NB4 (cell line): ENCODE measurements at regions not wholly inside any gene's neighbourhood (a gene's known extent, or its start where the extent isn't known, plus 50 kb on each side); places are given as distances from the start of the nearest gene placed in this dataset.

Experiments
- DNase-seq: peaks from one replicate; pipeline ENCODE4 v3.0.0; 2010; ENCODE audit warnings: low read depth
- H3K4me3 ChIP-seq: one replicate; pipeline ENCODE4 v1.5.1; 2011; ENCODE audit warnings: mild to moderate bottlenecking, low read depth, low read length, moderate library complexity
- MYC ChIP-seq: IDR thresholded peaks from 2 replicates; pipeline ENCODE4 v1.6.1; 2011; ENCODE audit warnings: low read depth, low read length
- POLR2A ChIP-seq: IDR thresholded peaks from 2 replicates; pipeline ENCODE4 v1.6.1; 2011; ENCODE audit warnings: mild to moderate bottlenecking; ENCODE audit not compliant: insufficient read length; ENCODE audit errors: extremely low read depth
- TF ChIP-seq, protein P1 (sequence below): IDR thresholded peaks from 2 replicates; pipeline ENCODE4 v1.6.1; 2011; ENCODE audit warnings: low read depth, low read length
- TF ChIP-seq, protein P2 (sequence below): IDR thresholded peaks from one replicate; pipeline ENCODE4 v1.5.1; 2012; ENCODE audit warnings: low read depth, low read length

DNA sequence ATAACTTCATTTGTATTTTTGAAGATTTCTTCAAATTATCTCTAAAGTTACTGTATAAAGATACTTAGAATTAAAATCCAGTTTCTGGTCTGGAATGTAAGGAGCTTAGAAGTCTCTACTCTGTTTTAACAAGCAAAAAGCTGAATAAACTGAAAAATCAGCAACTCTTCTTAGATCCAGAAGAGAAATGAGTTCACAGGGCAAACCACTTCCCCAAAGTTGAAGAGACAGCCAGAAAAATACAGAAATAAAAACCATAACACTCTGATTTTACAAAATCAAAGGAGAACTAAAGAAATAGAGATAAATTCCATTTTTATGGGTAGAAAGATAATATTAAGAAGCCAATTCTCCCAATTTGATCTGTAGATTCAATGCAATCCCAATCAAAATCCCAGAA is 1166.8 kb downstream of the ADGRL3 start:
- H3K4me3 ChIP-seq: no peak overlapping the region
- TF ChIP-seq POLR2A: no peak
- TF ChIP-seq, protein P1, sequence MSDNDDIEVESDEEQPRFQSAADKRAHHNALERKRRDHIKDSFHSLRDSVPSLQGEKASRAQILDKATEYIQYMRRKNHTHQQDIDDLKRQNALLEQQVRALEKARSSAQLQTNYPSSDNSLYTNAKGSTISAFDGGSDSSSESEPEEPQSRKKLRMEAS: no peak
- TF ChIP-seq MYC: no peak
- TF ChIP-seq, protein P2, sequence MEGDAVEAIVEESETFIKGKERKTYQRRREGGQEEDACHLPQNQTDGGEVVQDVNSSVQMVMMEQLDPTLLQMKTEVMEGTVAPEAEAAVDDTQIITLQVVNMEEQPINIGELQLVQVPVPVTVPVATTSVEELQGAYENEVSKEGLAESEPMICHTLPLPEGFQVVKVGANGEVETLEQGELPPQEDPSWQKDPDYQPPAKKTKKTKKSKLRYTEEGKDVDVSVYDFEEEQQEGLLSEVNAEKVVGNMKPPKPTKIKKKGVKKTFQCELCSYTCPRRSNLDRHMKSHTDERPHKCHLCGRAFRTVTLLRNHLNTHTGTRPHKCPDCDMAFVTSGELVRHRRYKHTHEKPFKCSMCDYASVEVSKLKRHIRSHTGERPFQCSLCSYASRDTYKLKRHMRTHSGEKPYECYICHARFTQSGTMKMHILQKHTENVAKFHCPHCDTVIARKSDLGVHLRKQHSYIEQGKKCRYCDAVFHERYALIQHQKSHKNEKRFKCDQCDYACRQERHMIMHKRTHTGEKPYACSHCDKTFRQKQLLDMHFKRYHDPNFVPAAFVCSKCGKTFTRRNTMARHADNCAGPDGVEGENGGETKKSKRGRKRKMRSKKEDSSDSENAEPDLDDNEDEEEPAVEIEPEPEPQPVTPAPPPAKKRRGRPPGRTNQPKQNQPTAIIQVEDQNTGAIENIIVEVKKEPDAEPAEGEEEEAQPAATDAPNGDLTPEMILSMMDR: no peak
- no peak for DNase-seq

DNA sequence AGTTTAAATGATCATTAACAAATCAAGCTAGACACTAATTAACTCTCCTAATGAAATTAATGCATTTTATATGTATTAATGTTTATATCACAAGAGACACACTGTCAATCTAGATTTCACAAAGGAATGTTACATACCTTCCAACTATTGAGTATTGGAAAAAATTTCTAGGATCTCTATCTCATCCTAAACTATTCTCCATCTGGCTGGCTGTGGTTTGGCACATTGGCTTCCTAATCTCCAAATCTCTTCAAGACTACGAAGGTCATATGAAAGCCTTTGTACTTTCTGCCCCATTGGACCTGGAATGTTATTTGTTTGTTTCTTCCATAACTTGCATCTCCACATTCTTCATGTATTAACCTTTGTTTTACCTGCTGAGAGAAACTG is 1160.0 kb downstream of the ADGRL3 start:
- TF ChIP-seq MYC (no peak), POLR2A (no peak)
- TF ChIP-seq, protein P2: no peak
- TF ChIP-seq, protein P1: no peak
- no peak for DNase-seq
- no peak overlapping the region for H3K4me3 ChIP-seq

DNA sequence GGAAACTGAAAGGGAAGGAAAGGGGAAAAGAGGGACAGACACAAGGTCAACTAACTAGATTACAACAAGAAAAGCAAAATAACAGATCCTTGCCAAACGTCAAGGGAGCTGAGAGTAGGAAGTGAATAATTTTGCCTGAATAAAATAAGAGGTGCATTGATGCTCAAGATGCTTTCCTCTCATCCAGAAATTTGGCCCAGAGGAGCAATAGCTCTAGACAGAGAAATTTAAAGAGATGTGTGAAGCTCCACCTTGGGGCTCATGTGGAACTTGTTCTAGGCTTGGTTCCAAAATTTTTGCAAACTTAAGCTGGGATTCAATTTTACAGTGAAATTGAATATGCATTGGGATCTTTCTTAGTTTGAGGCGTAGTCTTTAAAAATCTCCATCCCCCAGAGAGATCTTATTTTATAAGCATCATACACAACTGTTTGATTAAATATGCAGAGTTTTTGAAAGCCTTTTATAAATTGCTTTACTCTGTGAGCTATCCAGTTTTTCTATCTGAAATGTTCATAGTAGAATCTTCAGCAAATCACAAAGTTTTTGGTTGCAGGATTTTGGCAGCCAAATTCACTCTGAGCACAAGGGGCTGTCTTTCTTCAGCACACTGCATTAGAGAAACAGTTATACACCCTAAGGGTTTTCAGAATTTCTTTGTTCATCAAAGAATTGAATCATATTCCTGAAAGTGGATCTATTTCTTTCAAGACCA is 1159.5 kb downstream of the ADGRL3 start:
- TF ChIP-seq, protein P1: no peak
- TF ChIP-seq POLR2A (no peak), MYC (no peak)
- TF ChIP-seq, protein P2: no peak
- no peak overlapping the region for H3K4me3 ChIP-seq
- DNase-seq: no peak

DNA sequence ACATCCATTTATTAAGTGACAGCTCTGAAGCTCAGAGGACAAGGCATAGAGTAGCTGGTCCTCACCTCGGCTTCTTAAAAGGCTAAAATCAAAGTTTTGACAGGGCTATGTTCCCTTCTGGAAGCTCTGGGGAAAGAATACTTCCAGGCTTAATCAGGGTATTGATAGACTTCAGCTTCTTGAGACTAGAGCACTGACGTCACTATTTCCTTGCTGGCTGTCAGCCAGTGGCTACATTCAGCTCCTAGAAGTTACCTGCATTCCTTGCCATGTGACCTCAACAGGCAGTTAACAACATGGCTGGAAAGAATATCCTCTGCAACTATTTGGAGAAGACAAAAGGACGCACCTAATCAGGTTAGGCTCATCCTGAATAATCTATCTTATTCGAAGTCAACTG is 1144.8 kb downstream of the ADGRL3 start:
- no peak overlapping the region for H3K4me3 ChIP-seq
- TF ChIP-seq, protein P1: no peak
- TF ChIP-seq MYC: no peak
- TF ChIP-seq, protein P2: no peak
- DNase-seq: no peak

DNA sequence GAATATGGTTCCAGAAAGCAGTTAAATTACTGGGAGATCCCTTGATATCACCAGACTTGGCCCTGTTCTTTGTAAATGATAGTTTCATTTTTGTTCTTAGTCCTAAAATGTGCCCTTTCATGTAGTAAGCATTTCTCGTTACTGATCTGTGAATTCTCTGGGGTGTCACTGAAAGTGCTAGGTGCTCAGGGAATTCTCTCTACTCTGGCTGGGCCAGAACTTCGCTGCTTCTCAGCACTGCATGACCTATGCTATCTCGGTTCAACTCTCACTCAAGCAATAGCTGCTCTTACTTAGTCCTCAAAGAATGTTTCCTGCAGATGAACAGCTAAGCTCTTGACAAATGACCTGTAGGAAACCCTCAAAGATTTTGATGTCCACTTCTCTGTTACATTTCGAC is 1144.3 kb downstream of the ADGRL3 start:
- DNase-seq: no peak
- TF ChIP-seq MYC: no peak
- no peak for TF ChIP-seq POLR2A
- TF ChIP-seq, protein P2: no peak
- TF ChIP-seq, protein P1: no peak
- H3K4me3 ChIP-seq: no peak overlapping the region

DNA sequence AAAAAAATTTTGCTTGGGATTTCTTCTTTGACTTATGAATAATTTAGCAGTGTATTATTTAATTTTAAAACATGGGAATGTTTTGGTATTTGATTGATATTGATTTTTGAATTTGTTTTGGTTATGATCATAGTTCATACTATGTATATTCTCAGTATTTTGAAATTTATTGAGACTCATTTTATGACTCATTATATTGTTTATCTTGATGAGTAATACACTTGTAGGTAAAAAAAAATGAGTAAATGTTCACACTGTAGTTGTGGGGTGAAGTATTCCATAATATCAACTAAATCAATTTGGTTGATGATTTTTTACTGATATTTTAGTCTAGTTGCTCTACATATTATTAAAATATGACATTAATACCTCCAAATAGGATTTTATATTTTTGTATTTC is 1142.2 kb downstream of the ADGRL3 start:
- TF ChIP-seq, protein P1: no peak
- TF ChIP-seq MYC (no peak), POLR2A (no peak)
- DNase-seq: no peak

More for the DNA sequence above, 1142.2 kb downstream of the ADGRL3 start:
- no peak overlapping the region for H3K4me3 ChIP-seq
